ENCODE measurements at regions not wholly inside any gene's neighbourhood (a gene's known extent, or its start where the extent isn't known, plus 50 kb on each side); places are given as distances from the start of the nearest gene placed in this dataset.
"Not testable (repeated sequence)": the region's sequence is repeated elsewhere in the genome, so short reads cannot be mapped to it uniquely, and the experiment has no call there.

GRCh38 chr15:25624504-25625177, 185.8 kb upstream of the UBE3A start:
- no peak for DNase-seq

- no peak for DNase-seq
These were observed 184.9 kb upstream of the UBE3A start for GRCh38 chr15:25623708-25624107.

GRCh38 chr15:25620466-25620865, 181.6 kb upstream of the UBE3A start:
- no peak for DNase-seq

GRCh38 chr15:25619761-25620160, 180.9 kb upstream of the UBE3A start:
- DNase-seq = no peak

GRCh38 chr15:25619076-25619475, 180.3 kb upstream of the UBE3A start:
- no peak for DNase-seq

GRCh38 chr15:25618161-25618560, 179.3 kb upstream of the UBE3A start:
- no peak for DNase-seq

GRCh38 chr15:25616471-25616870, 177.6 kb upstream of the UBE3A start:
- no peak for DNase-seq

GRCh38 chr15:25613134-25613533, 174.3 kb upstream of the UBE3A start:
- DNase-seq = no peak

- no peak for DNase-seq
These were observed 172.8 kb upstream of the UBE3A start for GRCh38 chr15:25611603-25612002.

GRCh38 chr15:25609371-25609770, 170.5 kb upstream of the UBE3A start:
- no peak for DNase-seq

- no peak for DNase-seq
These were observed 170.1 kb upstream of the UBE3A start for GRCh38 chr15:25608926-25609325.

- no peak for DNase-seq
These were observed 166.3 kb upstream of the UBE3A start for GRCh38 chr15:25605151-25605550.

GRCh38 chr15:25600751-25601150, 161.9 kb upstream of the UBE3A start:
- no peak for DNase-seq

GRCh38 chr15:25597571-25597970, 158.7 kb upstream of the UBE3A start:
- no peak for DNase-seq

GRCh38 chr15:25596644-25597562, 158.1 kb upstream of the UBE3A start:
- no peak for DNase-seq

GRCh38 chr15:25587616-25588340, 149.0 kb upstream of the UBE3A start:
- no peak for DNase-seq

GRCh38 chr15:25582886-25583285, 144.1 kb upstream of the UBE3A start:
- no peak for DNase-seq

- DNase-seq = no peak
These were observed 140.3 kb upstream of the UBE3A start for GRCh38 chr15:25579127-25579526.

GRCh38 chr15:25572191-25572590, 133.4 kb upstream of the UBE3A start:
- no peak for DNase-seq

- DNase-seq = no peak
These were observed 129.9 kb upstream of the UBE3A start for GRCh38 chr15:25568751-25569150.

GRCh38 chr15:25566545-25566944, 127.7 kb upstream of the UBE3A start:
- DNase-seq = not testable (repeated sequence)

GRCh38 chr15:25565470-25566264, 126.8 kb upstream of the UBE3A start:
- DNase-seq = no peak

- no peak for DNase-seq
These were observed 124.8 kb upstream of the UBE3A start for GRCh38 chr15:25563596-25563995.
